KOPT-K1 (cell line): ENCODE measurements at regions not wholly inside any gene's neighbourhood (a gene's known extent, or its start where the extent isn't known, plus 50 kb on each side); places are given as distances from the start of the nearest gene placed in this dataset.
"Not testable (repeated sequence)": the region's sequence is repeated elsewhere in the genome, so short reads cannot be mapped to it uniquely, and the experiment has no call there.

ENCODE experiments used
- H3K27ac ChIP-seq: fragments of 200-600 bp; sonication (generic); 2 replicates; pipeline ENCODE4 v1.5.1; 2016; ENCODE audit warnings: antibody characterized with exemption, mild to moderate bottlenecking, low read depth, low read length; ENCODE audit not compliant: poor library complexity, severe bottlenecking
- H3K36me3 ChIP-seq: fragments of 200-600 bp; sonication (generic); 2 replicates; pipeline ENCODE4 v1.5.1; 2017; ENCODE audit warnings: antibody characterized with exemption, mild to moderate bottlenecking, low read length, moderate library complexity; ENCODE audit not compliant: insufficient read depth
- H3K9me3 ChIP-seq: fragments of 200-600 bp; sonication (generic); 2 replicates; pipeline ENCODE4 v1.5.1; 2017; ENCODE audit warnings: antibody characterized with exemption, low read length, mild to moderate bottlenecking; ENCODE audit not compliant: insufficient read depth, poor library complexity, severe bottlenecking

DNA sequence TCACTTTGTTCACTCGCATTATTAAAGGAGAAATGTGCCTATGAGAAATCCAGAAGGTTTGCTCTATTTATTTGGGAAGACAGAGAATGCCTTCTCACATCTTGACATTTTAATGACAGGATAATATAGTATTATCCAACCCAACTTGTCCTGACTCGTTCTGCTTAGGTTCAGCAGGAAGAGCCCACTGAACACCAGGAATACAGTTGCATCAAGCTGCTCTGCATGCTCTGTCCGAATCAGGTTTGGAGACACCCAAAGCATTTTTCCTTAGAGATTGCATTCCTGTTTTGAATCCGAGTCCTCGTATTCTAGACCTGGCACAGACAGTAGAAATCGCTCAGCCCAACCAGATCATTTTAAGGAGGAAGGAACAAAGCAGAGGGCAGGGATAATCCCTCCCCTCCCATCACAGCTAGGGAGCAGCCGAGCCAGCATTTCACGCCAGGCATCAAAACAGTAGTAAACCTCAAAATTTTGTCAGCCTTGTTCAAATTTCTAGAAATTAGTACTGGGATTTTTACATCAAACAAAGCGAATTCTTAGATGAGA lies 837.4 kb upstream of the ID2 start:
- Histone ChIP-seq H3K36me3 (no peaks in the 10 kb centered on the region), H3K27ac (no peak overlapping the region)

DNA sequence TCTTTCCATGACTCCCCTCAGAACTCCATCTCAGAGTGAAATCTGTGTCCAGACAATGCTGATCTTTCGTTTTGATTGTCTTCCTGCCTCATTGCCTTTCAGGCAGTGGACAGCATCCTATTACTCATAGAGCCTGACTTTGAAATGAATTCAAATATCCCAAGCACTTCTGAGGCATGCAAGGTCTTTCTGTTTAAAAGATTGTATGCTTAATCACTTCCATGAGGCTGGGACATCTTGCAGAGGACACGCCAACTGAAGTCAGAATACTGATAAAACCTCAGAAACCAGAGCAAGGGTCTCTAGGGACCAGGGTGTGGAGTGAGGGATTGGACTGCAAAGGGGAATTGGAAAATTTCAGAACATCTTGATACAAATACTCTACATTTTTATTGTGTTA lies 836.5 kb upstream of the ID2 start:
- Histone ChIP-seq H3K9me3 (no peaks in the 10 kb centered on the region), H3K36me3 (no peaks in the 10 kb centered on the region), H3K27ac (no peak overlapping the region)

More for the DNA sequence above, 837.4 kb upstream of the ID2 start:
- no peaks in the 10 kb centered on the region for H3K9me3 ChIP-seq

DNA sequence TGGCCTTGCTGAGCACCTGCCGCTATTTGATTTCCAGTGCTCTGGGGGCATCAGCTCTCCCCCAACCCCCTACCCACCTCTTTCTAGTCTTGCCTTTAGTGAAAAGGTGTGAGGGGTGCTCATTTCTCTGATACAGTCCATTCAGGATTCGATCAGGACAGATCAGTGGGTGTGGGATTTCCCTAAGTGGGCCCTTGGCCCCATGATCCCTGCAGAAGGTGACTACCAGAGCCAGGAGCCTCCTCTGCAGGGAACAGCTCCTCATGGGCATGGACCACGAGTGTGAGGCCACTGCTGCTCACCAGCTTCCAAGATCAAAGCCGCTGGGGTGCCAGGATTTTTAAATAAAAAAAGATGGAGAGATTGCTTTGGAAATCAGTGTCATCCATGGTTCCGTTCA lies 835.2 kb upstream of the ID2 start:
- Histone ChIP-seq H3K27ac (no peak overlapping the region), H3K9me3 (no peaks in the 10 kb centered on the region), H3K36me3 (no peaks in the 10 kb centered on the region)

DNA sequence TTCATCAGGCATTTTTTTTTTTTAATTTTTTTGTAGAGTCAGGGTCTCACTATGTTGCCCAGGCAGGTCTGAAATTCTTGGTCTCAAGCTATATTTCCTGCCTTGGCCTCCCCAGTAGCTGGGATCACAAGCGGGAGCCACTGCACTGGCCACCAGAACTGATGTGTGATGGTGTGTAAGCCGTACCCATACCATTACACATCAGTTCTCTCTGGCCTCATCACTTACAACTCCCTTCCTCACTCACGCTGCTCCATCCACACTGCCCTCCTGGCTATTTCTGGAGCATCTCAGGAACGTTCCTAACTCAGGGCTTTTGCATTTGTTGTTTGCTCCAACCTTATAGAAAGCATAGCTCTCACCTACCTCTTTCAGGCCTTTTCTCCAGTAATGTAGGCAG lies 834.5 kb upstream of the ID2 start:
- no peak overlapping the region for H3K27ac ChIP-seq
- no peaks in the 10 kb centered on the region for H3K9me3 ChIP-seq
- H3K36me3 ChIP-seq, result no peaks in the 10 kb centered on the region

DNA sequence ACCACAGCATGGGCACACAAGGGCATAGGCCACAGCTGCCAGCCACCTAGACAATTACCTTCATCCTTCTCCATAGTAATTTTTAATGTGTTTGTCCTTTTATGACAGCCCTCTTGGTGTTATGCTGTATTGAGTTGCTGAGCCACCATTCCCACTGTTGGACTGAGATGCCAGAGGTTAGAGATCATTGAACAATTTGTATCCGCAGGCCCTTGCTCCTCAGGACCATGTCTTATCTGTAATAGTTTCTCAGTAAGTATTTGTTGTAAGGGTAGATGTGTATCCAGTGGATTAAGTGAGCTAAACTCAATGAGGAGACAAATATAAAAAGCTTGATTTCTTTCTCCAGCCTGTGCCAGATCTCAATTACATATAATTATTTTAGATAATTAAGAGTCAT lies 832.8 kb upstream of the ID2 start:
- Histone ChIP-seq H3K27ac (no peak overlapping the region), H3K9me3 (no peaks in the 10 kb centered on the region), H3K36me3 (no peaks in the 10 kb centered on the region)

DNA sequence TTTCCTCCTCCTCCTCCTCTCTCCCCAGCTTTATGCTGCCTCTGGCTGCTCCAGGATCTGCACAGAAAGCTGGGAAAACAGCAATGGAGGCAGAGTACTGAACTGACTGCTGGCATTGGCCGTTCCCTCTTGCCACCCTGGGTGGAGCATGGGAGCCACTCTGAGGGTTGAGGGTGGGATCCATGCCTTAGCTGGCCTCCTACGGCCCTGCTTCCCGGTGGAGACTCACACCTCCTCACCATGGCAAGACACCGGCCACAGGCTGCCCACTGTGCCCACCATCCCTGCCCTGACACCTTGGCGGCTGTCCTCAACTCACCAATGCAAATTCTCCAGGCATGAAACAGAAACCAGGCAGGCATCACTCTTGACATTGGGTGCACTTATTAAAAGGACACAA lies 832.3 kb upstream of the ID2 start:
- no peaks in the 10 kb centered on the region for H3K9me3 ChIP-seq
- H3K27ac ChIP-seq, result no peak overlapping the region
- H3K36me3 ChIP-seq, result no peaks in the 10 kb centered on the region

DNA sequence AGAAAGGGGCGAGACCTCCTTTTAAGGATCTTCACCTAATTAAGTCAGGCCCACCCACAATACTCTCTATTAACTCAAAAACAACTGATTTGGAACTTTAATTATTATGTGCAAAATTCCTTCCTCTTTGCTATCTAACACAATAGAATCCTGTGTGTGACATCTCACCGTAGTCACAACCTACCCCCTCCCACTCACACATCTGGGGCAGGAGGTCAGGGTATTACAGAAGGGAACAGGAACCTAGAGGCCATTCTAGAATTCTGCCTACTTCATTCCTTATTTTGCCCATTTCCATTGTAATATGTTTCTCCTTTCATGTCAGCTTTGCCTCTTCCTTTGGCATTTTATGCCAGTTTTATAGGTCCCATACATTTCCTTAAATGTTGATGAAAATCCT lies 829.3 kb upstream of the ID2 start:
- Histone ChIP-seq H3K36me3 (no peaks in the 10 kb centered on the region), H3K9me3 (no peaks in the 10 kb centered on the region), H3K27ac (no peak overlapping the region)

DNA sequence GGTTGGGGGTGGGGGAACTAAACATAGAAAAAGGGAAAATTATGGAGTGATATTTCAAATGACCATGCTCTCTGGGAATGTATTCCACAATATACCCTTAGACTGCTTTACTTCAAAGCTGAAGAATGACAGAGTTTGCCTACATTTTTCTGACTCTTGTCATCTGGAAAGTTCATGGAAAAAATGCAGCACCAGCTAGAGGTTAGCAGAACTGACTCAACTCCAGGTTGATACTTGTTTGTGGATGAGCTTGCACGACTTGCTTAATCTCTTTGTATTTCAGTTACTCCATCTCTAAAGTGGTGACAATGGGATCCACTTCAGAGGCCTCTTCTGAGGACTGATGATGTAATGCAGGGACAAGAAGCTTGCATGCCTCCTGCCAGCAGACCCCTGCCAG lies 824.0 kb upstream of the ID2 start:
- H3K27ac ChIP-seq, result no peak overlapping the region
- H3K9me3 ChIP-seq, result no peaks in the 10 kb centered on the region
- no peaks in the 10 kb centered on the region for H3K36me3 ChIP-seq

DNA sequence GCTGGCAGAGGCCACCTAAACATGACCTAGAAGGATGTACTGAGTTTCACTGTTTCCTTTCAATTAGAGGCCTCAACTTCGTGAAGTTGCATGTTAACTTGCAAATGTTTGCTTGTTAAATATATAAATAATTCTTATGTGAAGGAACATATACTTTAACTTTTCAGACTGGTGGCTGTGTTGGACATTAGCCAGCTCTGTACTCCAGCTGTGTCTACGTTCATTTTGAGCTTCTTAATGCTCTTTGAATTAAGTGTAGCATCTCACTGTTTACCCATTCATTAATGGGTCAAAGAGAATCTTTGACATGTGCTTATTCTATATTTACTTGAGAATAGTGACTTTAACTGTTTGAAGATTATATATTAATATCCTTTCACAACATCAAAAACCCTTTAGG lies 823.2 kb upstream of the ID2 start:
- no peaks in the 10 kb centered on the region for H3K36me3 ChIP-seq
- H3K27ac ChIP-seq, result no peak overlapping the region
- no peaks in the 10 kb centered on the region for H3K9me3 ChIP-seq

DNA sequence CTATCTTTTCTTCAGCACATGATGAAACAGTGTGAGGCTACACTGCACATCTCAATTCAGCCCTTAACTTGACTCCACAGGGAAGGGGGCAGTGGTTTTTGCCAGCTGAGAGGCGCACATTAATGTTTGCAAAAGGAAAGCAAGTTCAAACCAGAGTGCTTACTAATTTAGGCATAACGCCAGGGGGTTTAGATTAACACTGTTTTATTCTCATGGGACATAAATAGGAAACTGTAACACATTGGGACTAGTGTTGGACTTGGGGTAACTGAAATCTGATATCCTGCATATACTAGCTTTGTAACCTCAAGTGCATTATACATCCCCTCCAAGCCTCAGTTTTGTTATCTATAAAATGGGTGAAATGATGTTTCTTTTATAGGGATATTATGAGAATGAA lies 821.2 kb upstream of the ID2 start:
- no peaks in the 10 kb centered on the region for H3K9me3 ChIP-seq
- H3K36me3 ChIP-seq, result no peaks in the 10 kb centered on the region

DNA sequence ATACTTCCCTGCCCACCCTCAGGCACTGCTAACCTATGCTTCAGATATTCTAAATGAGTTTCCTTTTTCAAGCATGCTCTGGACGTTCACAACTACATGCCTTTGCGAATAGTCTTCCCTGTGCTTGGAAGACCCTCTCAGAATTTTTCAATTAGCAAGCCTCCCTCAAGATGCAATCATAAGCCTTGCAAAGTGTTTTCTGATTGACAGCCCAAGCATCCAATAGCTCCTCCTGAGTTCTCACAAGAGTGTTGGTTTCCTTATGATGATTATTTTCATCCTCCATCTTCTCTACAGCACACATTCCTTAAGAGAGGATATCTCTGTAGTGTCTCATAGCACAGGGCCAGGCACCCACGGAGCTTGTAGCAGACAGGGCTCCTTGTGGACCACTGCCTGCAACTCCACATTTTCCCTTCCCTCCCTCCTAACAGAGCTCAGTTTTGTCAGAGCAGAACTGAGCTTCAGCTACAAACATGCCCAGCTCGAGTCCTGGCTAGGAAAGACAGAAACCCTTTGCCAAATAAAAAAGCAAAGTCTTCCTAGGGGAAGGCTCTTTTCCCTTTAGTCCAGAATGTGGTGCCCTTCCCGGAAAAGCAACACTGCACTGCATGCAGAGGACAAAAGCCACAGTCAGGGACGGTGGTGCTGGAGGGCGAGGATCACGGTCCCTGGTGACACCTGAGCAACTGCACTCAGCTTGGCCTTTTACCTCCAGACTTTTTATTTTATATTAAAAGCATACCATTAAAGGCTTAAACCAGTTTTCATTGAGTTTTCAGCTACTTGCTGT lies 819.8 kb upstream of the ID2 start:
- Histone ChIP-seq H3K36me3 (no peaks in the 10 kb centered on the region), H3K27ac (no peak overlapping the region), H3K9me3 (no peaks in the 10 kb centered on the region)

More for the DNA sequence above, 821.2 kb upstream of the ID2 start:
- H3K27ac ChIP-seq, result no peak overlapping the region

DNA sequence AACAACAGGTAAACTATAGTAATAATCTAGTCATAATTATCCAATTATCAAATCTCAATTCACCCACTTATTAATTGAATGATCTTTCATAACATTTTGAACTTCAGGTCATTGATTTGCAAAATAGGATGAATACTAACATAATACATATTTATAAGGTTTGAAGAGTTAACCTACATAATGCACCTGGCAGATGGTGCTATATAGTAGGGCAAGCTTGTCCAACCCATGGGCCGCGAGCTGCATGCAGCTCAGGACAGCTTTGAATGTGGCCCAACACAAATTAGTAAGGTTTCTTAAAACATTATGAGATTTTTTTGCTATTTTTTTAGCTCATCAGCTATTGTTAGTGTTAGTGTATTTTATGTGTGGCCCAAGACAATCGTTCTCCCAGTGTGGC lies 815.8 kb upstream of the ID2 start:
- Histone ChIP-seq H3K27ac (no peak overlapping the region), H3K9me3 (no peaks in the 10 kb centered on the region), H3K36me3 (no peaks in the 10 kb centered on the region)

DNA sequence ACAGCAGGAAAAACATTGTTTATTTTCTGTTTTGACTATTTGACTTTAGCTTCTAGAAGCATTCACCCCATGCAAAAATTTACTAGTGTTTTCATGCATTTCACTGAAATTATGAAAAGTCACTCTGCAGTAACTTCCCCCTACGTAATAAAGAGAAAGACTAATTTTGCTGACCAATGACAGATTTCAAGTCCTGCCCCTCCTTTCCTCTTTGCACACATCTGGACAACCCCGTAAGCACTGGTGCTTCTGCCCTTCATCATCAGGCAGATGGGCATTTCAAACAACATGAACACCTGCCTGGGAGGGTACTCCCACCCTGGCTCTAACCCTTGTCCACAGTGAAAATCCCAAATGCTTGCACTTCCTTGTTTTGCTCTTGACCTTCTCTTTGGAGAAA lies 815.0 kb upstream of the ID2 start:
- H3K9me3 ChIP-seq, result no peaks in the 10 kb centered on the region

DNA sequence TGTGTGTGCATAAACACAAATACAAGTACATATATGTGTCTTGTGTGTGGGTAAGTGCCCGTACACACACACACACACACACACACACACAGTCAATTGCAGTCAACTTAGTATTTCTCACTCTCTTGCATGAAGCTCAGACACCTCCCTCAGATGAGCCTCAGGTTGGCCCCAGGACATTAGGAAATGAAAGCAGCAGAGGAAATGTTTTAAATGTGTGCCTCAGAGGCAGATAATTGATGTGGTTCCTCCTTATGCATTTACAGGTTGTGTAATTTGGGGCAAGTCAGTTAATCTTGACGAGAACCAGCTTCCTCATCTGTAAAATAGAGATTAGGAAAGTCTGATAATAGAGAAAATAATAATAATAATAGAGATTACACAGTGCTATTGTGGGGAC lies 814.0 kb upstream of the ID2 start:
- Histone ChIP-seq H3K27ac (no peak overlapping the region), H3K36me3 (no peaks in the 10 kb centered on the region), H3K9me3 (no peaks in the 10 kb centered on the region)

More for the DNA sequence above, 815.0 kb upstream of the ID2 start:
- Histone ChIP-seq H3K36me3 (no peaks in the 10 kb centered on the region), H3K27ac (no peak overlapping the region)

DNA sequence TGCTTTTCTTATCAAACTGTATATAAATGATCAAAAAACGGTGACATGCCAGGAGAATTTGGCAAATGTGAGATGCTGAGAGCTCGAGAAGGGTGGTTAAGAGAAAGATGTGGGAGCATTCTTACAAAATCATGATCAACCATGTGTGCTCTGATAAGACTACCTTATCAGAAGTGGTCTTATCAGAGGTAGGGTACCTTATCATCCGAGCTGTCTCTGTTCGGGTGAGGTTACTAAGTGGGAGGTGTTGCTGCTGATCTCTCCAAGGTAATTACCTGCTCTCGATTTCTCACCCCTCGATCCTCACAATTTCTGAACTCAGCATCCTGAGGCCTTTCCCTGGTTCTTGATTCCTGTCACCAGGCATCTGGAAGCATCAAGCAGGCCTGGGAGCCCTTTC lies 813.0 kb upstream of the ID2 start:
- H3K36me3 ChIP-seq, result no peaks in the 10 kb centered on the region
- H3K27ac ChIP-seq, result no peak overlapping the region
- no peaks in the 10 kb centered on the region for H3K9me3 ChIP-seq

DNA sequence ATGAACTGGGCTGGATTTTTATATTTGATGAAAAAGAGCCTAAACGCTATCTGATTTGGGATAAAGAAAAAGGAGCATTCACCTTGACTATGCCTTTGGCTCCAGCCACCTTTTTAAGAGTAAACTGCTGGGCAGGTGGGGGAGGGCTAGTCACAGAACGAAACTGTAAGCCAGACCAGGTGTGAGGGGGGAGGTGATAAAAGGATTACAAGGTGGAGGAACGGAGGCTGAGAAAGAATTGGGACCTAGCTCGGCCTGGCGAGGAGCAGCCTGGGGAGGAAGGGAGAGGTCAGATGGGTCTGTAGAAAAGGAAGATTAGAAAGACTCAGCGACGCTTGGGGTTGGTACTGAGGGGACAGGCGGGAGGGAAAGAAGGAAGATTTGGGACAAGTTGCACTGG lies 805.4 kb upstream of the ID2 start:
- not testable (repeated sequence) for H3K9me3 ChIP-seq, H3K27ac ChIP-seq, H3K36me3 ChIP-seq
